GM12874 (cell line): ENCODE measurements at regions not wholly inside any gene's neighbourhood (a gene's known extent, or its start where the extent isn't known, plus 50 kb on each side); places are given as distances from the start of the nearest gene placed in this dataset.

ENCODE experiments used
- TF ChIP-seq, protein P1 (sequence below): IDR thresholded peaks from 2 replicates; pipeline ENCODE4 v1.5.1; 2011; ENCODE audit warnings: low read depth, mild to moderate bottlenecking, control low read depth, low read length, moderate library complexity; ENCODE audit not compliant: insufficient read depth

- TF ChIP-seq, protein P1, sequence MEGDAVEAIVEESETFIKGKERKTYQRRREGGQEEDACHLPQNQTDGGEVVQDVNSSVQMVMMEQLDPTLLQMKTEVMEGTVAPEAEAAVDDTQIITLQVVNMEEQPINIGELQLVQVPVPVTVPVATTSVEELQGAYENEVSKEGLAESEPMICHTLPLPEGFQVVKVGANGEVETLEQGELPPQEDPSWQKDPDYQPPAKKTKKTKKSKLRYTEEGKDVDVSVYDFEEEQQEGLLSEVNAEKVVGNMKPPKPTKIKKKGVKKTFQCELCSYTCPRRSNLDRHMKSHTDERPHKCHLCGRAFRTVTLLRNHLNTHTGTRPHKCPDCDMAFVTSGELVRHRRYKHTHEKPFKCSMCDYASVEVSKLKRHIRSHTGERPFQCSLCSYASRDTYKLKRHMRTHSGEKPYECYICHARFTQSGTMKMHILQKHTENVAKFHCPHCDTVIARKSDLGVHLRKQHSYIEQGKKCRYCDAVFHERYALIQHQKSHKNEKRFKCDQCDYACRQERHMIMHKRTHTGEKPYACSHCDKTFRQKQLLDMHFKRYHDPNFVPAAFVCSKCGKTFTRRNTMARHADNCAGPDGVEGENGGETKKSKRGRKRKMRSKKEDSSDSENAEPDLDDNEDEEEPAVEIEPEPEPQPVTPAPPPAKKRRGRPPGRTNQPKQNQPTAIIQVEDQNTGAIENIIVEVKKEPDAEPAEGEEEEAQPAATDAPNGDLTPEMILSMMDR: no peak
These were observed 482.1 kb downstream of the RWDD3 start for GRCh38 chr1:95716097-95716496.

DNA sequence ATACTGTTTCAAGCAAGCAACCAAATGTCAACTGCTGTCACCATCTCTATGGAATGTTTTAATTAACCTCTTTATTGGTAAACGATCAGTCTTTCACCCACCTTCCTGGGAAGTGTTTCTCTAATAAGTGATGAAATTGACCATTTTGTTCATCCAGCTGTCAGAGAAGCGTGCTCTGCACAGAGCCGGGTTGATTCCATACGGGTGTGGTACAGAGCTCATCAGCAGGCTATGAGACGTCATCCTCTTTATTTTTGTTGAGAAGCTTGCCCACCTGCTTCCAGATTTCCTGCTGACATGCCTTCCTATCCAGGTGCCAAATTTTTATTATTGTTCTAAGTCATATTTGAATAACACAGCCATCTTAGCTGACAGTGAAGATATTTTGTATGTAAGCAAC is 482.5 kb downstream of the RWDD3 start:
- TF ChIP-seq, protein P1: no peak

GRCh38 chr1:95723346-95723745 is 489.3 kb downstream of the RWDD3 start:
- TF ChIP-seq, protein P1: no peak

GRCh38 chr1:95728841-95729240 is 494.8 kb downstream of the RWDD3 start:
- TF ChIP-seq, protein P1: no peak

DNA sequence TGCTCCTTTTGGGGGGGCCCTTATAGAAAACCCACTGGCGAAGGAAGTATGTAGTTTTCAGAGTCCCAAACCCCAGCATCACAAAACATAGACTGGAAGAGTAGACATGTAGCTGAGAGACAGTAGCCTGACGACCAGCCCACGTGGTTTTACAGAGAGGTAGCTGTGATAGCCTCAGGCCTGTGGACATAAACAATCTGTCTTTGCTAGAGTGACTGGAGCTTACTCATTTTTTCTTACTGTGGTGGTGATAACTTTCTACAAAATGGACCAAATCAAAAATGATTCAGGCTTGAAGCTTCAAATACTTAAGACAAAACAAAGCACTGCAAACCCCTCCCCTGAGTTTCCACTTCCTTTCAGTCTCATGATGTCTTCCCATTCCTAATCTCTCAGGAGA is 497.0 kb downstream of the RWDD3 start:
- TF ChIP-seq, protein P1: no peak

DNA sequence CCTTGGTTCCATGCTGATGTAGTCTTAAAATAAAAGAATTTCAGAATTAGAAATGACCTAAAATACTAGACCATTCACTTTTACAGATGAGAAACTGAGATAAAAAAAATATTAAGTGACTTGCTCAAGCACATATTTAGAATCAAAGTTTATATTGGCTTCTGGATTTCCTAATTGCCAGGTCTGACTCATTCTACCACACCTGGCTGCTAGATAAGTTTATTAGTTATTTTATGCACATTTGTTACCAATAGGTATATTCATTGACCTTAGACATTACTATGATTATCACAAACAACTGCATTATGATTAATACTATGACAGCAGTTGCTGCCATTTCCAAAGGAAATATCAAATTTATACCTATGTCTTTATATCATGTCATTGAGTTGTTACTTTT is 497.5 kb downstream of the RWDD3 start:
- TF ChIP-seq, protein P1: no peak

DNA sequence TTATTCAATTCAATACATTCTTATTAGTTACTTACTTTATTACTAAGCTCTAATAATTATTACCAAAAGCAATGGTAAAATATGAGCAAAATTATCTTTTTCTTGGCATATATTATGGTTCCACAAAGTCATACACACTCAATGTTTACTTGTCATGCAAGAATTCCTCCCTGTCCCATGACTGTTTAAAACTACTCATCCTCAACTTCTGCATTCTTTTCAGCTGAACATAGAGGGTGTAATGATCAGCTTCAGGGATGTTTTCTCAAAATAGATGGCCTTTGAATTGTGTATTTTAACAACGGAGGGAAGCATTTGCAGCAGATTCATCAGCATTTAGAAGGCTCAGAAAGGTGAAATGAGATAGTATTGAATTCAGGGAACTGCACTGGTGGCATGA is 499.0 kb downstream of the RWDD3 start:
- TF ChIP-seq, protein P1: no peak

DNA sequence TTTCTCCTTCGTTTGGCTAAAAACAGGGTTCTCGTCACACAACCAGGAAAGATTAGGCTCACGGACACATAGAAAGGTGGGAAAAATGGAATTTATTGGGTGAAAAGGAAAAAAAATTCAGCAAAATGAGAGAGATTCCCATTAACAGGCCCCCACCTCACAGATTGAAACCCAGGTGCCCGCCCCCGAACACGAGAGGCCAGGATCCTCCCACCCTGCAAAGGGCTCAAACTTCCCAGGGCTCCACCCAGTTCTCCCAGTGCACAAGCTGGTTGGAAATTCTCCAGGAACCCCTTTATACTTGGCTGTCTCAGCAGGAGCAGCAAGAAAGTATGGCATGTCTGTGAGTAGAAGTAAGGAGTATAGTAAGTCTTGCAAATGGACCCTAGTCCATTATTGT is 499.7 kb downstream of the RWDD3 start:
- TF ChIP-seq, protein P1: no peak
